ENCODE measurements at regions not wholly inside any gene's neighbourhood (a gene's known extent, or its start where the extent isn't known, plus 50 kb on each side); places are given as distances from the start of the nearest gene placed in this dataset.
"Not testable (repeated sequence)": the region's sequence is repeated elsewhere in the genome, so short reads cannot be mapped to it uniquely, and the experiment has no call there.

DNA sequence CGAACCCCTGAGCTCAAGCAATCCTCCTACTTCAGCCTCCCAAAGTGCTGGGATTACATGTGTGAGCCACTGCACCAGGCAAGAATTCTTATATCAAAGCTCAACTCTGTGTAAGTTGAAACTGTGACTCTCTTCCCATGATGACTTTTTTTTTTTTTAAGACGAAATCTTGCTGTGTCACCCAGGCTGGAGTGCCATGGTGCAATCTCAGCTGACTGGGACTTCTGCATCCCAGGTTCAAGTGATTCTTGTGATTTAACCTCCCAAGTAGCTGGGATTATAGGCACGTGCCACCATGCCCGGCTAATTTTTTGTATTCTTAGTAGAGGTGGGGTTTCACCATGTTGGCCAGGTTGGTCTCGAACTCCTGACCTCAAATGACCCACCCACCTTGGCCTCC is 51.6 kb upstream of the WAC start:
- not testable (repeated sequence) for TF ChIP-seq POLR2A (IDR thresholded peaks at IDR 0.05)
- TF ChIP-seq, protein P1, sequence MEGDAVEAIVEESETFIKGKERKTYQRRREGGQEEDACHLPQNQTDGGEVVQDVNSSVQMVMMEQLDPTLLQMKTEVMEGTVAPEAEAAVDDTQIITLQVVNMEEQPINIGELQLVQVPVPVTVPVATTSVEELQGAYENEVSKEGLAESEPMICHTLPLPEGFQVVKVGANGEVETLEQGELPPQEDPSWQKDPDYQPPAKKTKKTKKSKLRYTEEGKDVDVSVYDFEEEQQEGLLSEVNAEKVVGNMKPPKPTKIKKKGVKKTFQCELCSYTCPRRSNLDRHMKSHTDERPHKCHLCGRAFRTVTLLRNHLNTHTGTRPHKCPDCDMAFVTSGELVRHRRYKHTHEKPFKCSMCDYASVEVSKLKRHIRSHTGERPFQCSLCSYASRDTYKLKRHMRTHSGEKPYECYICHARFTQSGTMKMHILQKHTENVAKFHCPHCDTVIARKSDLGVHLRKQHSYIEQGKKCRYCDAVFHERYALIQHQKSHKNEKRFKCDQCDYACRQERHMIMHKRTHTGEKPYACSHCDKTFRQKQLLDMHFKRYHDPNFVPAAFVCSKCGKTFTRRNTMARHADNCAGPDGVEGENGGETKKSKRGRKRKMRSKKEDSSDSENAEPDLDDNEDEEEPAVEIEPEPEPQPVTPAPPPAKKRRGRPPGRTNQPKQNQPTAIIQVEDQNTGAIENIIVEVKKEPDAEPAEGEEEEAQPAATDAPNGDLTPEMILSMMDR (IDR thresholded peaks at IDR 0.05), result not testable (repeated sequence)

Data from vagina (tissue), 2 donors.